Natural killer cell (primary cell): ENCODE measurements at regions not wholly inside any gene's neighbourhood (a gene's known extent, or its start where the extent isn't known, plus 50 kb on each side); places are given as distances from the start of the nearest gene placed in this dataset.

Experiments used
- ATAC-seq, 3 donors: fragments of 150-1000 bp in 2 of 3; fragments of 200-7000 bp in 1 of 3; cut with Tn5 transposase; 1 replicate in 1 of 3; 2 replicates in 2 of 3; pipeline ENCODE4 v1.10.0; 2021; ENCODE audit warnings: mild to moderate bottlenecking in 2 of 3, moderate library complexity in 2 of 3
- DNase-seq, 2 donors: peaks; one replicate each; pipeline versions ENCODE4 v3.0.0 to v3.0.0-alpha.2; 2013 to 2021; ENCODE audit warnings: mixed read lengths in 1 of 2
- H3K27ac ChIP-seq: one replicate; pipeline ENCODE4 v1.5.1; 2013; ENCODE audit warnings: mild to moderate bottlenecking, low read length
- H3K27me3 ChIP-seq: one replicate; pipeline ENCODE4 v1.6.1; 2013; ENCODE audit warnings: low read length; ENCODE audit not compliant: control insufficient read depth, insufficient read depth
- H3K36me3 ChIP-seq: one replicate; pipeline ENCODE4 v1.6.1; 2013; ENCODE audit warnings: low read length; ENCODE audit not compliant: control insufficient read depth, insufficient read depth
- H3K4me1 ChIP-seq: one replicate; pipeline ENCODE4 v1.6.1; 2013; ENCODE audit warnings: low read length; ENCODE audit not compliant: control insufficient read depth, insufficient read depth
- H3K4me3 ChIP-seq: one replicate; pipeline ENCODE4 v1.5.1; 2013; ENCODE audit warnings: low read length
- H3K9me3 ChIP-seq: one replicate; pipeline ENCODE4 v1.6.1; 2013; ENCODE audit warnings: low read length; ENCODE audit not compliant: control insufficient read depth, insufficient read depth
- H3K27ac Mint-ChIP-seq, 2 donors: one replicate each; pipeline ENCODE4 v1.8.0; 2022; ENCODE audit warnings: mild to moderate bottlenecking in 2 of 2, mixed read lengths in 2 of 2, moderate library complexity in 1 of 2
- H3K27me3 Mint-ChIP-seq, 2 donors: one replicate each; pipeline ENCODE4 v1.8.0; 2022; ENCODE audit warnings: low read depth in 2 of 2, mixed read lengths in 2 of 2
- H3K36me3 Mint-ChIP-seq: one replicate; pipeline ENCODE4 v1.8.0; 2022; ENCODE audit warnings: mixed read lengths
- H3K4me1 Mint-ChIP-seq, 2 donors: one replicate each; pipeline ENCODE4 v1.8.0; 2022; ENCODE audit warnings: mixed read lengths in 2 of 2
- H3K4me3 Mint-ChIP-seq: one replicate; pipeline ENCODE4 v1.8.0; 2022; ENCODE audit warnings: mild to moderate bottlenecking, moderate library complexity, mixed read lengths
- H3K9me3 Mint-ChIP-seq, 2 donors: one replicate each; pipeline ENCODE4 v1.8.0; 2022; ENCODE audit warnings: mixed read lengths in 2 of 2
- CTCF ChIP-seq: fragments of 200-600 bp; IDR thresholded peaks from one replicate; pipeline ENCODE4 v1.8.0; 2022; ENCODE audit warnings: antibody characterized with exemption
- WGBS: methylation state at CpG from one replicate; pipeline ENCODE4 v1.1.7; 2013; ENCODE audit warnings: missing lambda C conversion rate; ENCODE audit not compliant: insufficient coverage; 5-methylcytosine and 5-hydroxymethylcytosine counted together
- intact Hi-C: fragments of 100-400 bp; cut with micrococcal nuclease; formaldehyde crosslinking; loops from one replicate; pipeline ENCODE4 v1.14.2; 2022

DNA sequence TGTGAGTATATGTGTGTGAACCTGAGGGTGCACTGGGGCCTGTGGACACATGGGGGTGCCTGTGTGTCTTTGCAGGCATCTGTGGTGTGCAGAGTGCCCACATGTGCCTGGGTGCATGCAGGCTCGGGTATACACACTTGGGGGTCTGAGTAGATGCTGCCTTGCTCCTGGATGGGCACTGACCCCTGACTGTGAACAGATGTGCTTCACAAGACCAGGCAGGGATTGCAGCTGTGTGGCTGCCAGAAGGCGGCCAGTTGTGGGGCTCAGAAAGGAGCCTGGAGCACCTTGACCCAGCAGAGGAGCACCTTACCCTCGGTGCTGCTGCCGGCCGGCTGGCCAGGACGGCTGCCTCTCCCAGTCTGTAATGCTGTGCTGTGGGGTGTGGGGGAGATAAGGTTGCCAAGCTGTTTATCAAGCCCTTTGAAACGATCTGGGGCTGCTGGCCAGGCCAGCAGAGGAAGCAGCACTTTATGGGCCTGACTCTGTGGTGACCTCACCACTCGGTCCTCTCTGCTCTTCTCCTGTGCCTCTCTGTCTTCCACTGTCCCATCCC is 55.5 kb upstream of the MRPS22 start:
- H3K27me3 Mint-ChIP-seq, result no peaks in the 10 kb centered on the region
- Histone ChIP-seq H3K4me3 (no peak overlapping the region), H3K4me1 (no peaks in the 10 kb centered on the region), H3K36me3 (no peaks in the 10 kb centered on the region), H3K9me3 (no peaks in the 10 kb centered on the region), H3K27ac (no peak overlapping the region), H3K27me3 (no peaks in the 10 kb centered on the region)
- no peaks in the 10 kb centered on the region for H3K4me1 Mint-ChIP-seq
- no peak for TF ChIP-seq CTCF
- intact Hi-C loops, result no loop called here
- no peaks in the 10 kb centered on the region for H3K9me3 Mint-ChIP-seq
- H3K27ac Mint-ChIP-seq, result no peak overlapping the region
- WGBS, result 74% methylated on average over 8 of the region's 8 CpGs
- H3K36me3 Mint-ChIP-seq, result no peaks in the 10 kb centered on the region
- no peak overlapping the region for H3K4me3 Mint-ChIP-seq
- no peak for DNase-seq
- ATAC-seq, result no peak

GRCh38 chr3:139289860-139290524 is 53.8 kb upstream of the MRPS22 start:
- H3K9me3 Mint-ChIP-seq, result no peaks in the 10 kb centered on the region
- H3K27ac Mint-ChIP-seq, result no peak overlapping the region
- intact Hi-C loops, result no loop called here
- H3K27ac ChIP-seq, result no peak overlapping the region
- H3K36me3 Mint-ChIP-seq, result no peaks in the 10 kb centered on the region
- no peak overlapping the region for H3K4me3 ChIP-seq
- no peak for ATAC-seq
- no peak for TF ChIP-seq CTCF
- no peaks in the 10 kb centered on the region for H3K4me1 Mint-ChIP-seq
- no peaks in the 10 kb centered on the region for H3K27me3 ChIP-seq
- no peaks in the 10 kb centered on the region for H3K27me3 Mint-ChIP-seq
- H3K4me1 ChIP-seq, result no peaks in the 10 kb centered on the region
- 67% methylated on average over 6 of the region's 6 CpGs for WGBS
- H3K36me3 ChIP-seq, result no peaks in the 10 kb centered on the region
- DNase-seq, result no peak
- H3K4me3 Mint-ChIP-seq, result no peak overlapping the region
- no peaks in the 10 kb centered on the region for H3K9me3 ChIP-seq

- no peak for ATAC-seq
These were observed 52.4 kb upstream of the MRPS22 start for GRCh38 chr3:139291276-139292051.

More at GRCh38 chr3:139291276-139292051, 52.4 kb upstream of the MRPS22 start:
- Histone ChIP-seq H3K27ac (no peak overlapping the region), H3K4me3 (no peak overlapping the region), H3K4me1 (no peaks in the 10 kb centered on the region), H3K27me3 (no peaks in the 10 kb centered on the region), H3K9me3 (no peaks in the 10 kb centered on the region), H3K36me3 (no peaks in the 10 kb centered on the region)
- no peak for TF ChIP-seq CTCF
- Mint-ChIP-seq H3K9me3 (no peaks in the 10 kb centered on the region), H3K4me3 (no peak overlapping the region), H3K27me3 (no peaks in the 10 kb centered on the region), H3K27ac (no peak overlapping the region), H3K4me1 (no peaks in the 10 kb centered on the region), H3K36me3 (no peaks in the 10 kb centered on the region)
- 84% methylated on average over 4 of the region's 4 CpGs for WGBS
- DNase-seq, result no peak
- intact Hi-C loops, result no loop called here
